Right cardiac atrium (tissue), 5 donors: ENCODE measurements at regions not wholly inside any gene's neighbourhood (a gene's known extent, or its start where the extent isn't known, plus 50 kb on each side); places are given as distances from the start of the nearest gene placed in this dataset.
A peak's percentile ranks its signal among the peaks of the same experiment; 100 is the strongest.

ENCODE experiments used
- ATAC-seq, 2 donors: fragments of 200-7000 bp; cut with Tn5 transposase; one replicate each; pipeline versions ENCODE4 v1.8.0 to v1.9.1; 2020; ENCODE audit warnings: moderate library complexity in 2 of 2, mild to moderate bottlenecking in 1 of 2
- DNase-seq, 3 donors: peaks; one replicate each; pipeline ENCODE4 v3.0.0-alpha.2; 2020
- H3K27ac ChIP-seq: one replicate; pipeline ENCODE4 v1.5.1; 2013; ENCODE audit warnings: mild to moderate bottlenecking, low read length, control low read depth, moderate library complexity
- H3K27me3 ChIP-seq: one replicate; pipeline ENCODE4 v1.6.1; 2013; ENCODE audit not compliant: control insufficient read depth, insufficient read depth
- H3K4me1 ChIP-seq: one replicate; pipeline ENCODE4 v1.6.1; 2013; ENCODE audit warnings: low read length; ENCODE audit not compliant: control insufficient read depth, insufficient read depth
- H3K4me3 ChIP-seq: one replicate; pipeline ENCODE4 v1.5.1; 2013; ENCODE audit warnings: low read length, control low read depth
- H3K9me3 ChIP-seq: one replicate; pipeline ENCODE4 v1.6.1; 2013; ENCODE audit warnings: low read length; ENCODE audit not compliant: control insufficient read depth
- WGBS: extraction: QIAGEN DNeasy Blood & Tissue Kit; methylation state at CpG from one replicate; pipeline ENCODE4 v1.1.7; 2013; 5-methylcytosine and 5-hydroxymethylcytosine counted together
- intact Hi-C, 4 donors: fragments of 100-400 bp; cut with DNase I; formaldehyde crosslinking; loops; one replicate each; pipeline versions ENCODE4 v1.11.0 to v1.14.0; 2022 to 2023
- donor health status: healthy with polysubstance abuse.
- donor health status: DM: no; HTN: yes; CAD: no.
- donor health status: DM: no; HTN: no; CAD: no.
- donor health status: DM: no; HTN: yes; CAD: no; lungs with severe emphysema.
- donor health status: DM: yes; HTN: yes; CAD: no.

DNA sequence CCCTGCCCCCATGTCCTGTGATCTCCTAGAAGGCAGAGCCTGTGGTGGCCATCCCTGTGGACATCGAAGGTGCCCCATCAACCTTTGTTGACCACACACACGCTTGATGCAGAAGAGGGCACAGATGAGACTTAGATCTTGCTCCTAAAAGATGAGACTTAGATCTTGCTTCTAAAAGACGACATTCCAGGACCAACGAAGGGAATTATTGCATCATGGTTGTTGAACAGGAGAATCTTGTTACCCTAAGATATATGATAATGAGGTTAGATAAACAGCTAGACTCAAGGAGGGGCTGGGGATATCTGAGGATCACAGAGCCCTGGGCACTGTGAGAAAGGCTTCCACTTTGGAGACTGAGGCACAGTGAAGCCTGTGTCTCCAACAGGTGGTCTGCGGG, 91.1 kb upstream of the WSCD2 start:
- no peak for DNase-seq
- Histone ChIP-seq H3K27me3 (peaks cover 2% of the 10 kb centered on the region), H3K4me3 (no peak overlapping the region), H3K9me3 (no peaks in the 10 kb centered on the region), H3K27ac (no peak overlapping the region), H3K4me1 (no peaks in the 10 kb centered on the region)
- 85% methylated on average over 5 of the region's 5 CpGs for WGBS
- intact Hi-C loops: no loop called here
- no peak for ATAC-seq

DNA sequence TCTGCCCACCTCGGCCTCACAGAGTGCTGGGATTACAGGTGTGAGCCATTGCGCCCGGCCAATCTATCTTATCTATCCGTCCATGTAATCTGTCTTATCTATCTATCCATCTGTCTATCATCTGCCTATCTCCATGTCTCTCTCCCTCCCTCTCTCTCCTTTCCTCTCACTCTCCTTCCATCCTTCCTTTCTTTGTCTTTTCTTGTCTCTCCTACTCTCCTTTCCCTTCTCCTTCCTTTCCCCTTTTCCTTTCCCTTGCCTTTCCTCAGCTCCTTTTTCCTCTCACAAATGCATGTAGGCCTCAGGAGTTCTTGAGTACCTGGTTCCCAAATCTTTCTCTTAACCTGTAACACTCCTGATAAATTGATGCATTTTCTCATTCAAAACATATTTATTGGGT, 89.3 kb upstream of the WSCD2 start:
- H3K4me3 ChIP-seq: no peak overlapping the region
- H3K4me1 ChIP-seq: no peaks in the 10 kb centered on the region
- DNase-seq: no peak
- ATAC-seq: no peak
- no peaks in the 10 kb centered on the region for H3K9me3 ChIP-seq
- intact Hi-C loops: no loop called here
- 85% methylated on average over 4 of the region's 4 CpGs for WGBS
- H3K27ac ChIP-seq: no peak overlapping the region
- peaks cover 2% of the 10 kb centered on the region for H3K27me3 ChIP-seq

GRCh38 chr12:108040947-108041346, 88.1 kb upstream of the WSCD2 start:
- Histone ChIP-seq H3K27me3 (no peaks in the 10 kb centered on the region), H3K4me3 (no peak overlapping the region), H3K9me3 (no peaks in the 10 kb centered on the region), H3K4me1 (no peaks in the 10 kb centered on the region), H3K27ac (no peak overlapping the region)
- intact Hi-C loops: no loop called here
- no peak for ATAC-seq
- DNase-seq: no peak
- WGBS: 23% methylated on average over 2 of the region's 2 CpGs

GRCh38 chr12:108043286-108043685, 85.8 kb upstream of the WSCD2 start:
- DNase-seq: no peak
- Histone ChIP-seq H3K9me3 (no peaks in the 10 kb centered on the region), H3K27ac (no peak overlapping the region), H3K4me1 (no peaks in the 10 kb centered on the region), H3K4me3 (no peak overlapping the region), H3K27me3 (no peaks in the 10 kb centered on the region)
- WGBS: 28% methylated on average over 3 of the region's 3 CpGs
- intact Hi-C loops: no loop called here
- ATAC-seq: no peak

DNA sequence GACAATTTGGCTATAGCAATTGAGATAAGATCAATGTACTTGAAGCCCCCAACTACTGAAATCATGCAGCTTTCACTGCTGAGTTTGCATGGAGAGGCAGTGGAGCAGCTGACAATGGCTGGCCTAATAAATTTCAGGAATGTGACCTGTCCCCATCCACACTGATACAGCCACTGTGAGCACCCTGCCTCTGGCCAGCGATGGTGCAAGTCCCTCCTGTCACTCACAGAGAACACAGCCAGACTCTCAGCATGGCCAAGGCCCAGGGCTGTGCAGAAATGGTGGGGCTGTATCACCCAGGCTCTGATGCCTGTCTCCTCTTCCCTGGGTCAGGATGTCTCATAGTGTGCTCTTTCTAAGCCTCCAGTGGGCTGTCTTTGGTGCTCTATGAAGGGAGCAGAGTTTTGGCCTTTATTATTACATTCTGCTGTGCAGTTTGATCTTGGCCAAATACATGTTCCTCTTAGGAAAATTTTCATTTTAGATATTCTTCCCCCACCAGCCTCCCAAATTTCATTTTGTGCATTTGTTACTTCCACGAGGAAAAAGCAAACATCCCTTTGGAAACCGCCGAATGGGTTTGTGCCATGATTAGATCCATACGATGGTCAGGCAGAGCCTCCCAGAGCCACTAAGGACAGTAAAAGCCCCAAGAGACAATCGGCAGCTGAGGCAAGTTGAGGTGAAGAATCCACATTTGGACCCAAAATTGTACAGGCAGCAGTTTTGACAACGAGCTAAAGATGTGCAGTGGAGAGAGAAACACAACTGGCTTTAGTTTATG, 85.1 kb upstream of the WSCD2 start:
- Histone ChIP-seq H3K4me3 (no peak overlapping the region), H3K27ac (no peak overlapping the region), H3K27me3 (no peaks in the 10 kb centered on the region), H3K4me1 (no peaks in the 10 kb centered on the region), H3K9me3 (no peaks in the 10 kb centered on the region)
- intact Hi-C loops: no loop called here
- DNase-seq: no peak
- 68% methylated on average over 7 of the region's 7 CpGs for WGBS
- ATAC-seq: no peak

- ATAC-seq (no peak), DNase-seq (no peak)
- Histone ChIP-seq H3K27ac (no peak overlapping the region), H3K27me3 (no peaks in the 10 kb centered on the region), H3K4me3 (no peak overlapping the region), H3K4me1 (no peaks in the 10 kb centered on the region), H3K9me3 (no peaks in the 10 kb centered on the region)
- intact Hi-C loops: no loop called here
- 89% methylated on average over 10 of the region's 10 CpGs for WGBS
Measured at GRCh38 chr12:108046135-108046534, 83.0 kb upstream of the WSCD2 start.

DNA sequence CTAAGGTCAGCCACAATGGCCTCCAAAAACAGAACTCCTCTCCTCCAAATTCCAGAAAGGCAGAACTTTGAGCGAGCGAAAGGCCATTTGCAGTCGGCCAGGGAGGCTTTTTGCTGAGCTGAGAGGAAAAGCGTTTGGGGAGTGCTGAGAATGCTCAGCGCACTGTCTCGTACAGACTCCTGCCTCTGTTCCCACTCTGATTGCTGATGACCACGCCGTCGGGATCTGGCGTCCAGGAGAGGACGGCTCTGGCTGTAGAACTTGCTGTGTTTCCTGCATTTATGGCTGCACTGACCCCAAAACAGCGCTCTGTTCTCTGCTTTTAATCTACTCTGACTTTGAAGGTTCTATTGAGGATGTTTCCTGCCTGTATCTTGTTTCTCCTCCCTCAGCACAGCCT, 82.4 kb upstream of the WSCD2 start:
- intact Hi-C loops: no loop called here
- peak in 1 of 3 donors; percentile 11 for DNase-seq
- WGBS: 44% methylated on average over 12 of the region's 12 CpGs
- Histone ChIP-seq H3K27ac (no peak overlapping the region), H3K9me3 (no peaks in the 10 kb centered on the region), H3K4me1 (no peaks in the 10 kb centered on the region), H3K4me3 (no peak overlapping the region), H3K27me3 (no peaks in the 10 kb centered on the region)
- ATAC-seq: peak in 1 of 2 donors; percentile 31

- WGBS: 22% methylated on average over 5 of the region's 5 CpGs
- no peak overlapping the region for H3K4me3 ChIP-seq
- H3K4me1 ChIP-seq: no peaks in the 10 kb centered on the region
- intact Hi-C loops: no loop called here
- no peak for DNase-seq
- no peaks in the 10 kb centered on the region for H3K27me3 ChIP-seq
- no peaks in the 10 kb centered on the region for H3K9me3 ChIP-seq
- ATAC-seq: peak in 1 of 2 donors; percentile 74
- no peak overlapping the region for H3K27ac ChIP-seq
Measured at GRCh38 chr12:108047071-108047550, 82.0 kb upstream of the WSCD2 start.

DNA sequence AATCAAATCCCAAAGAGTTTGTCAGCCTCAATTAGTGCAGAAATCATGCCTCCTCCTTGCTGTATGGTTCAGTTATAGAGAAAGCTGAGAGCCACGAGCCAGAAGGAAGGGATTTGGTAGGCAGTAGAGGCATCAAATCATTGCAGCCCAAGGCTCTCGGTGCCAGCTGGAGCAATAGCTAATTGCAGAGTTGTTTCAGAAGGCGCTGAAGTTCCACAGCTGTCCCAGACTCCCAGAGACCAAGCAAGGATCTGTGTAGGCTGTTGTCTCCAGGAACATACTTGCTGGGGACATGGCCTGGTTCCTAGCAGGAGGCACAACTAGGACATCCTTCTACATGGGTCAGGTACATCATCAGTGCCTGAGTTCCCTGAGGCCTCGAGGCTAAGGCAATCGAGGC, 80.4 kb upstream of the WSCD2 start:
- H3K27ac ChIP-seq: no peak overlapping the region
- DNase-seq: no peak
- 68% methylated on average over 5 of the region's 5 CpGs for WGBS
- H3K4me1 ChIP-seq: no peaks in the 10 kb centered on the region
- H3K9me3 ChIP-seq: no peaks in the 10 kb centered on the region
- no peak for ATAC-seq
- no peak overlapping the region for H3K4me3 ChIP-seq
- intact Hi-C loops: no loop called here
- H3K27me3 ChIP-seq: no peaks in the 10 kb centered on the region

GRCh38 chr12:108050696-108051095, 78.4 kb upstream of the WSCD2 start:
- WGBS: 46% methylated on average over 5 of the region's 5 CpGs
- no peaks in the 10 kb centered on the region for H3K9me3 ChIP-seq
- DNase-seq (no peak), ATAC-seq (no peak)
- H3K27ac ChIP-seq: no peak overlapping the region
- no peaks in the 10 kb centered on the region for H3K4me1 ChIP-seq
- H3K4me3 ChIP-seq: no peak overlapping the region
- H3K27me3 ChIP-seq: no peaks in the 10 kb centered on the region
- intact Hi-C loops: no loop called here

DNA sequence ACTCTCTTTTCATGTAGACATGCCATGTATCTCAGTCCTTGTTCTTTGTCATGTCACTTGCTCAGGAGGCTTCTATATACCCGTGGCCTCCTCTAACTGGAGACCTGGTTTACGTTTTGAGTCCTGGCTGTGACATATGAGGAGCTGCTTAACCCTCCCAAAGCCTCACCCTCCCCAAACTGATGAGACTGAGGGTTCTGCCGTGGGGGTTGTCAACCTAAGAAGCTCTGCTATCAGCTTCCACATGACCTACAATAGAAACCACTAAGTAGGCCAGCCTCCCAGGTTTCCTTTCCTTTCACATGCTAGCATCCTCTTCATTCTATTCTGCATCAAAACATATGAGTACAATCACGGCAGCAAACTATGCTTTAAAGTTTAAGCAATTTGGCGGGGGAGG, 76.8 kb upstream of the WSCD2 start:
- ATAC-seq: no peak
- no peak overlapping the region for H3K27ac ChIP-seq
- no peaks in the 10 kb centered on the region for H3K9me3 ChIP-seq
- H3K27me3 ChIP-seq: peaks cover 2% of the 10 kb centered on the region
- no peak overlapping the region for H3K4me3 ChIP-seq
- 49% methylated on average over 5 of the region's 5 CpGs for WGBS
- no peaks in the 10 kb centered on the region for H3K4me1 ChIP-seq
- intact Hi-C loops: no loop called here
- DNase-seq: no peak

GRCh38 chr12:108053512-108053911, 75.6 kb upstream of the WSCD2 start:
- Histone ChIP-seq H3K4me3 (no peak overlapping the region), H3K4me1 (no peaks in the 10 kb centered on the region), H3K27me3 (peaks cover 4% of the 10 kb centered on the region), H3K27ac (no peak overlapping the region), H3K9me3 (no peaks in the 10 kb centered on the region)
- intact Hi-C loops: no loop called here
- no peak for DNase-seq
- no peak for ATAC-seq
- WGBS: 81% methylated on average over 3 of the region's 3 CpGs
